ENCODE measurements at regions not wholly inside any gene's neighbourhood (a gene's known extent, or its start where the extent isn't known, plus 50 kb on each side); places are given as distances from the start of the nearest gene placed in this dataset.

DNA sequence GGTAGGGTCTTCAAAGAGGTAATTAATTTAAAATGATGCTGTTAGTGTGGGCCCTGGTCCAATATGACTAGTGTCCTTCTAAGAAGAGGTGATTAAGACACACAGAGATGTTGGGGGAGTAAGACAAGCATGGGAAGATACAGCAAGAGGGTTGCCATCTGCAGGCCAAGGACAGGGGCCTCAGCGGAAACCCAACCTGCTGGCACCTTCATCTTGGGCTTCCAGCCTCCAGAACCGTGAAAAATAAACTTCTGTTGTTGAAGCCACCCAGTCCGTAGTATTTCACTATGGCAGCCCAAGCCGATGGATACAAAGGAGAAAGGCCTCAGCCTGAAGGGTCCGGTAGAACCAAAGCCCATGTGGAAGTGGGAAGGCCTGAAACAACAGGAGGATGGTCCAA lies 161.7 kb upstream of the UBE2E1 start:
- H3K9me3 ChIP-seq = no peaks in the 10 kb centered on the region
- peaks cover 2% of the 10 kb centered on the region for H3K4me1 ChIP-seq
- TF ChIP-seq POLR2AphosphoS5 (IDR thresholded peaks at IDR 0.05) (no peak), EP300 (IDR thresholded peaks at IDR 0.05) (no peak), POLR2A (IDR thresholded peaks at IDR 0.05) (no peak)
- TF ChIP-seq, protein P1, sequence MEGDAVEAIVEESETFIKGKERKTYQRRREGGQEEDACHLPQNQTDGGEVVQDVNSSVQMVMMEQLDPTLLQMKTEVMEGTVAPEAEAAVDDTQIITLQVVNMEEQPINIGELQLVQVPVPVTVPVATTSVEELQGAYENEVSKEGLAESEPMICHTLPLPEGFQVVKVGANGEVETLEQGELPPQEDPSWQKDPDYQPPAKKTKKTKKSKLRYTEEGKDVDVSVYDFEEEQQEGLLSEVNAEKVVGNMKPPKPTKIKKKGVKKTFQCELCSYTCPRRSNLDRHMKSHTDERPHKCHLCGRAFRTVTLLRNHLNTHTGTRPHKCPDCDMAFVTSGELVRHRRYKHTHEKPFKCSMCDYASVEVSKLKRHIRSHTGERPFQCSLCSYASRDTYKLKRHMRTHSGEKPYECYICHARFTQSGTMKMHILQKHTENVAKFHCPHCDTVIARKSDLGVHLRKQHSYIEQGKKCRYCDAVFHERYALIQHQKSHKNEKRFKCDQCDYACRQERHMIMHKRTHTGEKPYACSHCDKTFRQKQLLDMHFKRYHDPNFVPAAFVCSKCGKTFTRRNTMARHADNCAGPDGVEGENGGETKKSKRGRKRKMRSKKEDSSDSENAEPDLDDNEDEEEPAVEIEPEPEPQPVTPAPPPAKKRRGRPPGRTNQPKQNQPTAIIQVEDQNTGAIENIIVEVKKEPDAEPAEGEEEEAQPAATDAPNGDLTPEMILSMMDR (IDR thresholded peaks at IDR 0.05) = no peak
- H3K4me3 ChIP-seq = no peak overlapping the region
- H3K27ac ChIP-seq = no peak overlapping the region
- no peaks in the 10 kb centered on the region for H3K36me3 ChIP-seq
- no peak for DNase-seq (ENCODE audit: low spot score in 2 of 2)
- 98% methylated on average over 5 of the region's 5 CpGs for WGBS
- H3K27me3 ChIP-seq = no peaks in the 10 kb centered on the region

- H3K4me3 ChIP-seq = no peak overlapping the region
- 81% methylated on average over 3 of the region's 3 CpGs for WGBS
- peaks cover 7% of the 10 kb centered on the region for H3K4me1 ChIP-seq
- H3K27ac ChIP-seq = no peak overlapping the region
- TF ChIP-seq POLR2AphosphoS5 (IDR thresholded peaks at IDR 0.05) = no peak
- no peaks in the 10 kb centered on the region for H3K27me3 ChIP-seq
- no peaks in the 10 kb centered on the region for H3K9me3 ChIP-seq
- H3K36me3 ChIP-seq = no peaks in the 10 kb centered on the region
- DNase-seq (ENCODE audit: low spot score in 2 of 2) = no peak
Measured at GRCh38 chr3:23644676-23645075, 161.1 kb upstream of the UBE2E1 start.

DNA sequence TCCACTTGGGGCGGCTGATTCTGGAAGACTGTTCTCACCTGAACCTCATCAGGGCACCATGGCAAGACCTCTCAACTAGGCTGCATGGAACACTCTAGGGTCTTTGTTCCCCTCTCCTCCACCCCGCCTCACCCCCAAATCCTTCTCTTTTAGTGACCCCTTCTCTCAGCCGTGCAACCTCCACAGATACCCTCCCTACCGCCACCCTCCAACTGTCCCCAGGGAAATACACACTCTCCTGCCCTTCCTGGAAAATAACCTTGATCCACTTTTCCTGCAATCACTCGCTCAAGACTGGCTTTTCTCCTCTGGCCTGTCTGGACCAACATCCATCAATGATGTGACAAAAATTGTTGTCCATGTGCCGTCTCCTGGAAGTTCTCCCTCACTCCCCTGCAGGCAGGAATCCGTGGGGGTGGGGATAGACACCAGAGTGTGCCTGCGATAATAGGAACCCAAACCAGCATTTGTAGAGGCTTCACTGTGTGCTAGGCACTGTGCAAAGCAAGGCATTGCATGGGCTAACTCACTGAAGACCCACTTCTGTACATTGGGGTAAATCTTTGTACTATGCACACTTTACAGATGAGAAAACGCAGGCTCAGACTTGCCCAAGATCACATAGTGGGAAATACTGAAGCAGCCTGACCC lies 160.1 kb upstream of the UBE2E1 start:
- H3K4me3 ChIP-seq = no peak overlapping the region
- TF ChIP-seq POLR2AphosphoS5 (IDR thresholded peaks at IDR 0.05) (no peak), EP300 (IDR thresholded peaks at IDR 0.05) (no peak), POLR2A (IDR thresholded peaks at IDR 0.05) (no peak)
- TF ChIP-seq, protein P1 (IDR thresholded peaks at IDR 0.05) = no peak
- DNase-seq (ENCODE audit: low spot score in 2 of 2) = no peak
- no peaks in the 10 kb centered on the region for H3K27me3 ChIP-seq
- no peaks in the 10 kb centered on the region for H3K36me3 ChIP-seq
- no peak overlapping the region for H3K27ac ChIP-seq
- H3K4me1 ChIP-seq = peaks cover 7% of the 10 kb centered on the region
- 85% methylated on average over 9 of the region's 9 CpGs for WGBS
- H3K9me3 ChIP-seq = no peaks in the 10 kb centered on the region

GRCh38 chr3:23646184-23646920 lies 159.4 kb upstream of the UBE2E1 start:
- H3K27ac ChIP-seq = no peak overlapping the region
- no peaks in the 10 kb centered on the region for H3K36me3 ChIP-seq
- TF ChIP-seq EP300 (IDR thresholded peaks at IDR 0.05) = no peak
- H3K4me3 ChIP-seq = no peak overlapping the region
- WGBS = 62% methylated on average over 8 of the region's 8 CpGs
- no peaks in the 10 kb centered on the region for H3K27me3 ChIP-seq
- DNase-seq (ENCODE audit: low spot score in 2 of 2) = no peak
- no peaks in the 10 kb centered on the region for H3K9me3 ChIP-seq
- H3K4me1 ChIP-seq = peaks cover 7% of the 10 kb centered on the region

- no peak for DNase-seq (ENCODE audit: low spot score in 2 of 2)
- Histone ChIP-seq H3K4me3 (no peak overlapping the region), H3K4me1 (peaks cover 7% of the 10 kb centered on the region), H3K9me3 (no peaks in the 10 kb centered on the region), H3K27ac (no peak overlapping the region), H3K36me3 (no peaks in the 10 kb centered on the region), H3K27me3 (no peaks in the 10 kb centered on the region)
- 100% methylated on average over 6 of the region's 6 CpGs for WGBS
- TF ChIP-seq POLR2AphosphoS5 (IDR thresholded peaks at IDR 0.05) = no peak
- TF ChIP-seq EP300 (IDR thresholded peaks at IDR 0.05) = no peak
- no peak for TF ChIP-seq POLR2A (IDR thresholded peaks at IDR 0.05)
- TF ChIP-seq, protein P1 (IDR thresholded peaks at IDR 0.05) = no peak
Measured at GRCh38 chr3:23647706-23648258, 158.0 kb upstream of the UBE2E1 start.

DNA sequence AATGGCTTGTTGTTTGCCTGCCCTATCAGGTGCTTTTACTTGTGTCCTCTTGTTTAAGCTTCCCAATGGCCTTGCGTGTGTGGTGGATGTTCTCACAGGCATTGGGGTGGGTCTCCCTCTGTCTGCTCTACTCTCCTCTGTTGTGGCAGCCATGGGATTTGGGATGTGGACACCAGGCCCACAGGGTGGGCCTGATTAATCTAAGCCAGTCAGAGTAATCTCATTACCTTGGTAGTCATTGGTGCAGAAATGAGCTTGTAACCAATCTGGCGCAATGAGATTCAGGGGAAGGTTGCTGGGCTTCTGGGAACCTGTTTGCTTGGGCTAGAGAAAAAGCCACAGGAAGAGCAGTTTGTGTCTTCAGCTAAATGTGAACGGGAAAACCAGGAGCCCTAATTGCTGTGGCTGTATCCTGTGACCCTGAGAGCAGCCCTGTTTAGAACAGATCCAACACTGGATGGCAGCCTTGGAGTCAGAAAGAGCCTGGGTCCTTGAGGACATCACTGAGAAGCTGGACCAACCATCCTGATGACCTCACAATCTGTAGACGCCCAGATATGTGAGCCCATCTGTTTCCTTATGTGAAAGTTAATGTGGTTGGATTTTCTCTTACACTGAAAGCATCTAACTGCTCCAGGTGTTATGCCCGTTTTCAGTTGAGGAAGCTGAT lies 157.3 kb upstream of the UBE2E1 start:
- TF ChIP-seq POLR2A (IDR thresholded peaks at IDR 0.05) = no peak
- TF ChIP-seq EP300 (IDR thresholded peaks at IDR 0.05) = no peak
- Histone ChIP-seq H3K27ac (no peak overlapping the region), H3K36me3 (no peaks in the 10 kb centered on the region), H3K27me3 (no peaks in the 10 kb centered on the region), H3K4me3 (no peak overlapping the region), H3K9me3 (no peaks in the 10 kb centered on the region), H3K4me1 (peaks cover 7% of the 10 kb centered on the region)
- DNase-seq (ENCODE audit: low spot score in 2 of 2) = no peak
- WGBS = 57% methylated on average over 5 of the region's 5 CpGs

Data from suprapubic skin (tissue), 4 donors.